Heart left ventricle (tissue), 13 donors: ENCODE measurements at regions not wholly inside any gene's neighbourhood (a gene's known extent, or its start where the extent isn't known, plus 50 kb on each side); places are given as distances from the start of the nearest gene placed in this dataset.

Source experiments
- CTCF ChIP-seq, 12 donors: fragments of 200-600 bp; sonication (generic) in 4 of 12; IDR thresholded peaks; one replicate each; pipeline versions ENCODE4 v1.5.0 to v1.8.0; 2018 to 2022; ENCODE audit warnings: antibody characterized with exemption in 12 of 12, mild to moderate bottlenecking in 5 of 12
- POLR2A ChIP-seq, 2 donors: fragments of 450-650 bp; IDR thresholded peaks; one replicate each; pipeline ENCODE4 v1.6.1; 2017; ENCODE audit warnings: antibody characterized with exemption in 2 of 2, mild to moderate bottlenecking in 2 of 2, moderate library complexity in 2 of 2
- donor health status: ischemic (EF 13 %, LVEDD 7.1; RV severe dilation, severe dysfunction).
- donor health status: DM: no; HTN: yes; CAD: no.
- donor health status: DM: no; HTN: no; CAD: no.
- donor health status: ischemic (EF 25% LVEDD 6.9; RV normal size, moderate dysfunction).
- donor health status: ischemic (EF 25% LVEDD 5.7; RV mildly dilated, moderate dysfunction).
- donor health status: ischemic (EF 35%, LVEDD 5.7; RV mildly dilated, moderate dysfunction).
- donor health status: nonischemic (EF 11% LVEDD 7.7; RV severe dilation, severe dysfunction).
- donor health status: DM: yes; HTN: yes; CAD: no.
- donor health status: PGD.
- donor health status: ischemic (EF 29% LVEDD 5.4; RV normal size, mild dysfunction).
- donor health status: nonischemic (EF 23%, LVEDD 6.1; RV moderate dilation, normal function).

- no peak for TF ChIP-seq POLR2A (IDR thresholded peaks at IDR 0.05)
- no peak for TF ChIP-seq CTCF (IDR thresholded peaks at IDR 0.05)
Observed at GRCh38 chr5:68403301-68403700, 187.7 kb downstream of the PIK3R1 start.
